HG02938 (cell line): ENCODE measurements at regions not wholly inside any gene's neighbourhood (a gene's known extent, or its start where the extent isn't known, plus 50 kb on each side); places are given as distances from the start of the nearest gene placed in this dataset.

ENCODE experiments used
- ATAC-seq: cut with Tn5 transposase; IDR thresholded peaks from one replicate; pipeline ENCODE4 v1.9.1; 2021; ENCODE audit warnings: mild to moderate bottlenecking, moderate library complexity; ENCODE audit not compliant: unreplicated experiment

- ATAC-seq = no peak
Measured at GRCh38 chr4:23276076-23276475, 583.3 kb downstream of the GBA3 start.

DNA sequence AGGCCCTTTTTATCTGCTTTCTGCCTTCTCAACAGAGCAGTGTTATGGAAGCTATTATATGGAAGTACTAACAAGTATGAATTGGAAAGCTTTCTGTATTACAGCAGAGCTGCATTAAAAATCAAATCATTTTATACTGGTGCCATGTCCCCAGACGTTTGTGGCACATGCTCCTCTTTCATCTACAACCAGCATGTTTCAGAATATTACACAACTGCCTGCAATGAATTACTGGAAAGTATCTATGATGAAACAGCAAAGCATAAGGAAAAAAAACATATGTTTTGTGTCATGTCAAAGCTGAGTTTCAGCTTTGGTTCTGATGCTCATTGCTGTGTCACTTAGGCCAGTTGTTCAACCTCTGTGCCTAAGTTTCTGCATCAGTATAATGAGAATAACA lies 576.8 kb downstream of the GBA3 start:
- ATAC-seq = no peak

- no peak for ATAC-seq
Measured at GRCh38 chr4:23268072-23268771, 575.5 kb downstream of the GBA3 start.

DNA sequence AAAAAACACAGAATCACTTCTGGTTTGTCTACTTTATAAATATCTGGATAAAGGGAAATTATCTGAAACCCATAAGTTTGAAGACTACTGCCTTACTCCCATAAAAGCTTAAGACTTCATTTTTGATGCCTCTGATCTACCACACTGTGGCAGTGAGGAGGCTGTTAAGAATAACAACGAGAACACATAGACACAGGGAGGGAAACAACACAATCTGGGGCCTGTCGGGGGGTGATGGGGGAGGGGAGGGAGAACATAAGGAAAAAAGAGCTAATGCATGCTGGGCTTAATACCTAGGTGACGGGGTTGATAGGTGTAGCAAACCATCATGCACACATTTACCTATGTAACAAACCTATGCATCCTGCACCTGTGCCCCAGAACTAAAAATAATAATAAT lies 573.7 kb downstream of the GBA3 start:
- ATAC-seq = no peak

GRCh38 chr4:23260511-23260910 lies 567.8 kb downstream of the GBA3 start:
- no peak for ATAC-seq

DNA sequence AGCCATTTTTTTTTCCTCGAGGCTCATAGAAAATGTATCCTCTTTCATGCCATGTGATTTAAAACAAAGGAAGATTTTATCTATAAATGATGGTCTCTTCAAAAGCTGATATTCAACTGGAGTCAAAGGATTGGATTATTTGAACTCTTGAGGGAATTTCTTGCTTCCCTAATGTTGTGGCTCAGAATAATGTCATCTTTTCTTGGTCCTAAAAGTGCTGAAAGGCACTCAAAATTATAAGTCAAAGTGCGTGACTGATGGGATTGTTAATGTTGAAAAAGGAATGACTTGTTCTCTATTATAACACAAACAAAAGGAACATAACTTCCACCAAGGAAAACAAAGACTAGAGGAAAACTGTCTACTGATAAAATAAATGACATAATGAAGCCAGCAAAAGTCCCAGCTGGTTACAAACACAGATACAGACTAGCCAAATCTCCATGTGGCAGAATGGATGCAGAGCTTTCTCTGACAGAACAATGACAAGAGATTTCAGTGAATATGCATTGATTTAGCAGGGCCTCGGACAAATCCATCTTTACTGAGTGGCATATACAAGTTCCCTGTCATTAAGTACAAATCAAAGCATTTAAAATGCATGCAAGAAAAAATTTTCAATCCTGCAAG lies 552.6 kb downstream of the GBA3 start:
- ATAC-seq = no peak

GRCh38 chr4:23242962-23243361 lies 550.2 kb downstream of the GBA3 start:
- ATAC-seq = no peak

DNA sequence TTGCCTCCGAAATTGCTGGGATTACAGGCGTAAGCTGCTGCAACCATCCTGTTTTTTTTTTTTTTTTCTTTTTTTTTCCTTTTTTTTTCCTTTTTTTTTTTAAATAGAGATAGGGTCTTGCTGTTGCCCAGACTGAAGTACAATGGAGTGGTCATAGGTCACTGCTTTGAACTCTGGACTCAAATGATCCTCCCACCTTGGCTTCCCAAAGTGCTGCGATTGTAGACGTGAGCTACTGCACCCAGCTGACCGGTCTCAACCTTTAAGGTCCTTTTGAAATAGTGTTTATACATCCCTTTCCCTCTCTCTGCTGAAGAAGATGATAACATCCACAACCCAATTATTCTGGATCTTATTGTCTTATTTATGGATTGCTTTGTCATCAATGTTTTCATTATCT lies 548.7 kb downstream of the GBA3 start:
- ATAC-seq = no peak

GRCh38 chr4:23238848-23239247 lies 546.1 kb downstream of the GBA3 start:
- ATAC-seq = no peak

DNA sequence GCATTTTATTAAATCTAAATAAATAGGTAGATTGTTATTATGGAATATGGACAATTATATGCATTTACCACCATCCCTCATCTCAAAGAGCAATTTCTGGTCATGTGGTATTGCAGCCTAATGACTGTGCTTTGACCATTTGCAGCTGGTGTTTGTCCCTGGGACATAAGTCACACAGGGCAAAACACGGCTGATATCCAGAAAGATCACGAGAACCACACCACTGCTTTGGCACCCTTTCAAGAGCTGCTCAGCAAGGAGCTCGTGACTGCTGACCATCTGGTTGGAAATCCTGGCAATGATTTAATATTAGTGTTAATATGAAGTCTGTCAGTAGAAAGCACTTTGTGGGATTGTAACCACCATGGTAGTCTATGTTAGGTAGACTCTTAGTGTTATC lies 545.0 kb downstream of the GBA3 start:
- no peak for ATAC-seq

GRCh38 chr4:23235628-23236390 lies 543.1 kb downstream of the GBA3 start:
- ATAC-seq = no peak

DNA sequence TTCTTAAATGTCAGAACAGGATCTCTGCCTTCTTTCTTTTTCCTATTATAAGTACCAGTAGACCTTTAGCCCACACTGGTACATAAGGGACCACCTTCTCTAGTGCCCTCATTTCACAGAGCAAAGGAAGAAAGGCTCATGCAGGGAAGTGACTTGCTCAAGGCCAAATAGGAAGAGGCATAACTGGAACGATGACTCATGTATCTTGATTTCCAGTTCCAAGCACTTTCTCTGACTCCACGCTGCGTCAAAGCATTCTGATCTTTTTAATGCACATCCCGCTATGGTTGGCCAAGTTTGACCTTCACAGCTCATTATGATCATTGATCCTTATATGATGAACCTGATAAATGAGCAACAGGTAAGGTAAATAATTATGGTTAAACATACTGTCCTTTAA lies 542.0 kb downstream of the GBA3 start:
- no peak for ATAC-seq

GRCh38 chr4:23234018-23234417 lies 541.3 kb downstream of the GBA3 start:
- no peak for ATAC-seq

GRCh38 chr4:23233596-23233995 lies 540.9 kb downstream of the GBA3 start:
- ATAC-seq = no peak

- ATAC-seq = no peak
Measured at GRCh38 chr4:23232987-23233386, 540.2 kb downstream of the GBA3 start.

GRCh38 chr4:23225564-23225963 lies 532.8 kb downstream of the GBA3 start:
- no peak for ATAC-seq

- no peak for ATAC-seq
Measured at GRCh38 chr4:23224684-23225420, 532.1 kb downstream of the GBA3 start.

- no peak for ATAC-seq
Measured at GRCh38 chr4:23220911-23221310, 528.2 kb downstream of the GBA3 start.

DNA sequence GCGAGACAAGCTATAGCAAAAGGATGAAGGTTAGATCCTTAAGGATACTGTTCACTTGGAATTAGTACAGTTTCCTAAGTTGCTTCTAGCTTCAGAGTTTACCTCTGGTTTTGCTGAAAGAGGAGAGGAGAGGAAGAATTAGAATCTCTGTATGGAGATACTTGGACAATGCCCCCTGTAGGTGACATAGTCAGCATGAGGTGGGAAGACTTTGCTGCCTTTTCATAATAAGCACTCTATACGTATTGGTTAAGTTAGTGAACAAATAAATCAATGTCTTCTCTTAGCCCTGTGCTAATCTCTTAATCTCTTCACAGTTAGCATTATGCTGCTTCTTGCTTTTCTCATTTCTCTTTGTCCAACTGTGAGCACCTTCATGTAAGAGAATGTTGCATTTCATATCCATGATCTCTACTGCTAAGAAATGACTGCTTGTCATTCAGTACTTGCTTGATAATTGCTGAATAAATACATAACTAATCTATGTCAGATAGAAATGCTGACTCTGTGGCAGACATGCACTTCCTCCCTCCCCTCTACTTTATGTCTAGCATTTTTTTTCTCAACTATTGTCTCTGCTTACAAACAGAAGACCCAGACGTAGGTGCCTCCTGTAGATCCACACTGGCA lies 527.2 kb downstream of the GBA3 start:
- no peak for ATAC-seq

- no peak for ATAC-seq
Measured at GRCh38 chr4:23213198-23213597, 520.5 kb downstream of the GBA3 start.

DNA sequence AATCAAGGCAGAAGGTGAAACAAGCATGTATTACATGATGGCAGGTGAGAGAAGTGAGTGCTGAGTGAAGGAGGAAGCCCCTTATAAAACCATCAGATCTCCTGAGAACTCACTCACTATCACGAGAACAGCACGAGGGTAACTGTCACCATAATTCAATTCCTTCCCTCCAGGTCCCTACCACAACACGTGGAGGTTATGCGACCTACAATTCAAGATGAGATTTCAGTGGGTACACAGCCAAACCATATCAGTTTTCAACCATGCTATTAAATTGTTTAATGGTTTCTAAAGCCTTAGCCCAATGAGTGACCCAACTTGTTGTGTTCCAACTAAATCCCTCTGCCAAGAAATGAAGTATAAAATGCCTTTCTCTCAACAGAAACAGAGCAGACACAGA lies 519.8 kb downstream of the GBA3 start:
- no peak for ATAC-seq
